ENCODE measurements at regions not wholly inside any gene's neighbourhood (a gene's known extent, or its start where the extent isn't known, plus 50 kb on each side); places are given as distances from the start of the nearest gene placed in this dataset.

- Histone ChIP-seq H3K79me2 (ENCODE audit: low read length) (no peaks in the 10 kb centered on the region), H3K27ac (ENCODE audit: low read length) (no peak overlapping the region), H3F3A (ENCODE audit: low read length, unreplicated experiment) (no peaks in the 10 kb centered on the region), H2AFZ (ENCODE audit: low read length) (no peak overlapping the region), H3K36me3 (ENCODE audit: low read depth, low read length) (no peaks in the 10 kb centered on the region), H3K9me3 (ENCODE audit: low read length) (no peaks in the 10 kb centered on the region), H3K4me3 (ENCODE audit: low read length) (no peak overlapping the region), H3K4me1 (ENCODE audit: insufficient read depth, low read length) (no peaks in the 10 kb centered on the region), H3K9me2 (replicated peaks; ENCODE audit: low read length) (no peaks in the 10 kb centered on the region), H4K20me1 (ENCODE audit: low read length) (no peaks in the 10 kb centered on the region), H3K4me2 (ENCODE audit: low read length) (no peak overlapping the region), H3K9ac (ENCODE audit: low read length) (no peak overlapping the region), H3K27me3 (ENCODE audit: low read length) (no peaks in the 10 kb centered on the region)
- intact Hi-C loops (cut with micrococcal nuclease): no loop called here
- ChIA-PET POLR2A (ENCODE audit: unreplicated experiment) (interaction anchor here (0.7 kb wide), 1 partner anchor 141 kb away, joined by 5 read pairs; no protein-coding TSS in a partner anchor), CTCF (no interaction called here)
- DNase-seq (no peak), ATAC-seq (no peak)
- TF ChIP-seq EZH2phosphoT487 (IDR thresholded peaks at IDR 0.05; ENCODE audit: borderline replicate concordance, low read length) (no peak), EZH2 (IDR thresholded peaks at IDR 0.05; ENCODE audit: low read length, unreplicated experiment) (no peak), CTCF (conservative IDR thresholded peaks at IDR 0.05; ENCODE audit: low read depth, low read length) (no peak)
- BruUV-seq (replicated peaks): no TSS peak
Observed at GRCh38 chr7:18191341-18191740, 163.7 kb upstream of the PRPS1L1 start.

- CTCF ChIA-PET: no interaction called here
- Histone ChIP-seq H2AFZ (ENCODE audit: low read length) (no peak overlapping the region), H3K4me2 (ENCODE audit: low read length) (no peak overlapping the region), H3K4me1 (ENCODE audit: insufficient read depth, low read length) (no peaks in the 10 kb centered on the region), H3K4me3 (ENCODE audit: low read length) (no peak overlapping the region), H3K27me3 (ENCODE audit: low read length) (no peaks in the 10 kb centered on the region), H3K27ac (ENCODE audit: low read length) (no peak overlapping the region), H3K9ac (ENCODE audit: low read length) (no peak overlapping the region), H3K36me3 (ENCODE audit: low read depth, low read length) (no peaks in the 10 kb centered on the region), H3F3A (ENCODE audit: low read length, unreplicated experiment) (no peaks in the 10 kb centered on the region), H3K79me2 (ENCODE audit: low read length) (no peaks in the 10 kb centered on the region), H3K9me2 (replicated peaks; ENCODE audit: low read length) (no peaks in the 10 kb centered on the region), H3K9me3 (ENCODE audit: low read length) (no peaks in the 10 kb centered on the region), H4K20me1 (ENCODE audit: low read length) (no peaks in the 10 kb centered on the region)
- DNase-seq (no peak), ATAC-seq (no peak)
- POLR2A ChIA-PET (ENCODE audit: unreplicated experiment): interaction anchor here (0.7 kb wide), 1 partner anchor 141 kb away, joined by 5 read pairs; no protein-coding TSS in a partner anchor
- TF ChIP-seq EZH2 (IDR thresholded peaks at IDR 0.05; ENCODE audit: low read length, unreplicated experiment): no peak
- no peak for TF ChIP-seq EZH2phosphoT487 (IDR thresholded peaks at IDR 0.05; ENCODE audit: borderline replicate concordance, low read length)
- TF ChIP-seq CTCF (conservative IDR thresholded peaks at IDR 0.05; ENCODE audit: low read depth, low read length): no peak
- no TSS peak for BruUV-seq (replicated peaks)
- intact Hi-C loops (cut with micrococcal nuclease): no loop called here
Observed at GRCh38 chr7:18191862-18192625, 164.4 kb upstream of the PRPS1L1 start.

GRCh38 chr7:18194616-18195015 lies 167.0 kb upstream of the PRPS1L1 start:
- no peaks in the 10 kb centered on the region for H3K79me2 ChIP-seq (ENCODE audit: low read length)
- no peaks in the 10 kb centered on the region for H3K36me3 ChIP-seq (ENCODE audit: low read depth, low read length)
- CTCF ChIA-PET: no interaction called here
- H3K27ac ChIP-seq (ENCODE audit: low read length): no peak overlapping the region
- H3K9ac ChIP-seq (ENCODE audit: low read length): no peak overlapping the region
- H3K9me3 ChIP-seq (ENCODE audit: low read length): no peaks in the 10 kb centered on the region
- TF ChIP-seq CTCF (conservative IDR thresholded peaks at IDR 0.05; ENCODE audit: low read depth, low read length) (no peak), EZH2 (IDR thresholded peaks at IDR 0.05; ENCODE audit: low read length, unreplicated experiment) (no peak), EZH2phosphoT487 (IDR thresholded peaks at IDR 0.05; ENCODE audit: borderline replicate concordance, low read length) (no peak)
- H4K20me1 ChIP-seq (ENCODE audit: low read length): no peaks in the 10 kb centered on the region
- POLR2A ChIA-PET (ENCODE audit: unreplicated experiment): no interaction called here
- no peak overlapping the region for H3K4me2 ChIP-seq (ENCODE audit: low read length)
- no peaks in the 10 kb centered on the region for H3K4me1 ChIP-seq (ENCODE audit: insufficient read depth, low read length)
- H3F3A ChIP-seq (ENCODE audit: low read length, unreplicated experiment): no peaks in the 10 kb centered on the region
- DNase-seq (no peak), ATAC-seq (no peak)
- BruUV-seq (replicated peaks): no TSS peak
- no peak overlapping the region for H3K4me3 ChIP-seq (ENCODE audit: low read length)
- H3K9me2 ChIP-seq (replicated peaks; ENCODE audit: low read length): no peaks in the 10 kb centered on the region
- intact Hi-C loops (cut with micrococcal nuclease): no loop called here
- no peaks in the 10 kb centered on the region for H3K27me3 ChIP-seq (ENCODE audit: low read length)
- no peak overlapping the region for H2AFZ ChIP-seq (ENCODE audit: low read length)
